ENCODE measurements at regions not wholly inside any gene's neighbourhood (a gene's known extent, or its start where the extent isn't known, plus 50 kb on each side); places are given as distances from the start of the nearest gene placed in this dataset.

- TF ChIP-seq, protein P1, sequence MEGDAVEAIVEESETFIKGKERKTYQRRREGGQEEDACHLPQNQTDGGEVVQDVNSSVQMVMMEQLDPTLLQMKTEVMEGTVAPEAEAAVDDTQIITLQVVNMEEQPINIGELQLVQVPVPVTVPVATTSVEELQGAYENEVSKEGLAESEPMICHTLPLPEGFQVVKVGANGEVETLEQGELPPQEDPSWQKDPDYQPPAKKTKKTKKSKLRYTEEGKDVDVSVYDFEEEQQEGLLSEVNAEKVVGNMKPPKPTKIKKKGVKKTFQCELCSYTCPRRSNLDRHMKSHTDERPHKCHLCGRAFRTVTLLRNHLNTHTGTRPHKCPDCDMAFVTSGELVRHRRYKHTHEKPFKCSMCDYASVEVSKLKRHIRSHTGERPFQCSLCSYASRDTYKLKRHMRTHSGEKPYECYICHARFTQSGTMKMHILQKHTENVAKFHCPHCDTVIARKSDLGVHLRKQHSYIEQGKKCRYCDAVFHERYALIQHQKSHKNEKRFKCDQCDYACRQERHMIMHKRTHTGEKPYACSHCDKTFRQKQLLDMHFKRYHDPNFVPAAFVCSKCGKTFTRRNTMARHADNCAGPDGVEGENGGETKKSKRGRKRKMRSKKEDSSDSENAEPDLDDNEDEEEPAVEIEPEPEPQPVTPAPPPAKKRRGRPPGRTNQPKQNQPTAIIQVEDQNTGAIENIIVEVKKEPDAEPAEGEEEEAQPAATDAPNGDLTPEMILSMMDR (IDR thresholded peaks at IDR 0.05; ENCODE audit: low read depth, low read length, poor library complexity, severe bottlenecking): no peak
- no peak for TF ChIP-seq EZH2phosphoT487 (IDR thresholded peaks at IDR 0.05; ENCODE audit: borderline replicate concordance, low read length)
Observed at GRCh38 chr3:13219077-13219901, 146.1 kb upstream of the IQSEC1 start.
